SK-N-SH treated with all-trans-retinoic acid at 6 μM for 48 hours (cell line): ENCODE measurements at regions not wholly inside any gene's neighbourhood (a gene's known extent, or its start where the extent isn't known, plus 50 kb on each side); places are given as distances from the start of the nearest gene placed in this dataset.

Source experiments
- ATAC-seq: fragments of 200-7000 bp; cut with Tn5 transposase; 3 replicates; pipeline ENCODE4 v1.9.1; 2020; ENCODE audit warnings: mild to moderate bottlenecking, moderate library complexity
- ARNTL ChIP-seq: fragments of 450-650 bp; formaldehyde crosslinking; IDR thresholded peaks from 2 replicates; pipeline ENCODE4 v1.5.0; 2020; ENCODE audit warnings: low read depth, mild to moderate bottlenecking, moderate library complexity, borderline replicate concordance
- BACH2 ChIP-seq: fragments of 250-450 bp; sonication (Bioruptor Pico); IDR thresholded peaks from 2 replicates; pipeline ENCODE4 v1.9.0; 2021; ENCODE audit warnings: mild to moderate bottlenecking, borderline replicate concordance
- CSDC2 ChIP-seq: fragments of 250-450 bp; sonication (Bioruptor Pico); IDR thresholded peaks from 2 replicates; pipeline ENCODE4 v1.5.0; 2020; ENCODE audit warnings: mild to moderate bottlenecking, moderate library complexity
- ESRRG ChIP-seq: fragments of 250-450 bp; sonication (Bioruptor Pico); IDR thresholded peaks from 2 replicates; pipeline ENCODE4 v1.6.1; 2021; ENCODE audit warnings: mild to moderate bottlenecking
- ISL1 ChIP-seq: fragments of 250-450 bp; sonication (Bioruptor Pico); IDR thresholded peaks from 2 replicates; pipeline ENCODE4 v2.1.2; 2022; ENCODE audit warnings: mild to moderate bottlenecking, moderate library complexity
- OSR1 ChIP-seq: fragments of 250-450 bp; sonication (Bioruptor Pico); IDR thresholded peaks from 2 replicates; pipeline ENCODE4 v1.8.0; 2022; ENCODE audit warnings: moderate library complexity, mild to moderate bottlenecking, inconsistent platforms
- PPARA ChIP-seq: fragments of 250-450 bp; sonication (Bioruptor Pico); IDR thresholded peaks from 2 replicates; pipeline ENCODE4 v1.5.0; 2020; ENCODE audit warnings: mild to moderate bottlenecking, borderline replicate concordance
- RARB ChIP-seq: fragments of 250-450 bp; sonication (Bioruptor Pico); IDR thresholded peaks from 2 replicates; pipeline ENCODE4 v1.8.0; 2021; ENCODE audit warnings: mild to moderate bottlenecking, moderate library complexity
- TCF4 ChIP-seq: fragments of 250-450 bp; sonication (Bioruptor Pico); IDR thresholded peaks from 2 replicates; pipeline ENCODE4 v1.8.0; 2021; ENCODE audit warnings: mild to moderate bottlenecking, moderate library complexity, borderline replicate concordance
- TOX ChIP-seq: fragments of 250-450 bp; sonication (Bioruptor Pico); IDR thresholded peaks from 2 replicates; pipeline ENCODE4 v1.8.0; 2021; ENCODE audit warnings: mild to moderate bottlenecking, moderate library complexity, borderline replicate concordance
- ZC3H10 ChIP-seq: fragments of 250-450 bp; sonication (Bioruptor Pico); IDR thresholded peaks from 2 replicates; pipeline ENCODE4 v1.5.1; 2021; ENCODE audit warnings: mild to moderate bottlenecking, moderate library complexity
- ZFP30 ChIP-seq: fragments of 450-650 bp; formaldehyde crosslinking; IDR thresholded peaks from 2 replicates; pipeline ENCODE4 v1.5.0; 2022; ENCODE audit warnings: mild to moderate bottlenecking, moderate library complexity
- ZNF565 ChIP-seq: fragments of 450-650 bp; formaldehyde crosslinking; conservative IDR thresholded peaks from 2 replicates; pipeline ENCODE4 v1.5.0; 2020; ENCODE audit warnings: low read depth, mild to moderate bottlenecking, moderate library complexity
- ZNF8 ChIP-seq: fragments of 450-650 bp; formaldehyde crosslinking; IDR thresholded peaks from 2 replicates; pipeline ENCODE4 v1.5.0; 2020; ENCODE audit warnings: mild to moderate bottlenecking, moderate library complexity
- TF ChIP-seq, protein P1 (sequence below): fragments of 250-450 bp; sonication (Bioruptor Pico); IDR thresholded peaks from 2 replicates; pipeline ENCODE4 v1.8.0; 2021; ENCODE audit warnings: low read depth, mild to moderate bottlenecking, moderate library complexity, borderline replicate concordance
- TF ChIP-seq, protein P2 (sequence below): fragments of 250-450 bp; sonication (Bioruptor Pico); IDR thresholded peaks from 2 replicates; pipeline ENCODE4 v1.8.0; 2020; ENCODE audit warnings: mild to moderate bottlenecking, moderate library complexity, borderline replicate concordance
- TF ChIP-seq, protein P3 (sequence below): fragments of 250-450 bp; sonication (Bioruptor Pico); IDR thresholded peaks from 2 replicates; pipeline ENCODE4 v1.5.1; 2020; ENCODE audit warnings: low read depth, mild to moderate bottlenecking, moderate library complexity
- TF ChIP-seq, protein P4 (sequence below): fragments of 250-450 bp; sonication (Bioruptor Pico); IDR thresholded peaks from 2 replicates; pipeline ENCODE4 v1.5.1; 2021; ENCODE audit warnings: mild to moderate bottlenecking, moderate library complexity
- TF ChIP-seq, protein P5 (sequence below): fragments of 250-450 bp; sonication (Bioruptor Pico); IDR thresholded peaks from 2 replicates; pipeline ENCODE4 v1.5.0; 2020; ENCODE audit warnings: mild to moderate bottlenecking, moderate library complexity

DNA sequence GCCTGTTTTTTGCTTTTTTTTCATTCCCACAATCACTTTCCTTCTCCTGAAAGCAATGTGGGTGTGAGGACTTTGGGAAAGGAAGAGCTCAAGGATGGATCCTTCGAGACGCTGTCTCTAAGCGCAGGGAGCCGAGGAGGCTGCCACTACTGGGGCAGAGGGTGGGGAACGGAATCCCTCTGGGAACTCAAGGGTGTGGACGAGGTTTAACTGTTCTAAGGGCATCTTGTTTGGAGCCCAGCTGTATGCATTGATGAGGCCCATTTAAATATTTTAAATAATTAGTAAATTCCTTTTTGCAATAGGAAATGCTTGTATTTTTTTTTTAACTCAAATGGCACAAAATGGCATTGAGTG is 124.4 kb upstream of the MEF2A start (continued):
- TF ChIP-seq, protein P1, sequence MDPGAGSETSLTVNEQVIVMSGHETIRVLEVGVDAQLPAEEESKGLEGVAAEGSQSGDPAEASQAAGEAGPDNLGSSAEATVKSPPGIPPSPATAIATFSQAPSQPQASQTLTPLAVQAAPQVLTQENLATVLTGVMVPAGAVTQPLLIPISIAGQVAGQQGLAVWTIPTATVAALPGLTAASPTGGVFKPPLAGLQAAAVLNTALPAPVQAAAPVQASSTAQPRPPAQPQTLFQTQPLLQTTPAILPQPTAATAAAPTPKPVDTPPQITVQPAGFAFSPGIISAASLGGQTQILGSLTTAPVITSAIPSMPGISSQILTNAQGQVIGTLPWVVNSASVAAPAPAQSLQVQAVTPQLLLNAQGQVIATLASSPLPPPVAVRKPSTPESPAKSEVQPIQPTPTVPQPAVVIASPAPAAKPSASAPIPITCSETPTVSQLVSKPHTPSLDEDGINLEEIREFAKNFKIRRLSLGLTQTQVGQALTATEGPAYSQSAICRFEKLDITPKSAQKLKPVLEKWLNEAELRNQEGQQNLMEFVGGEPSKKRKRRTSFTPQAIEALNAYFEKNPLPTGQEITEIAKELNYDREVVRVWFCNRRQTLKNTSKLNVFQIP (CRISPR knock-in tag), result no peak
- no peak for TF ChIP-seq TOX (CRISPR knock-in tag)
- no peak for TF ChIP-seq PPARA

DNA sequence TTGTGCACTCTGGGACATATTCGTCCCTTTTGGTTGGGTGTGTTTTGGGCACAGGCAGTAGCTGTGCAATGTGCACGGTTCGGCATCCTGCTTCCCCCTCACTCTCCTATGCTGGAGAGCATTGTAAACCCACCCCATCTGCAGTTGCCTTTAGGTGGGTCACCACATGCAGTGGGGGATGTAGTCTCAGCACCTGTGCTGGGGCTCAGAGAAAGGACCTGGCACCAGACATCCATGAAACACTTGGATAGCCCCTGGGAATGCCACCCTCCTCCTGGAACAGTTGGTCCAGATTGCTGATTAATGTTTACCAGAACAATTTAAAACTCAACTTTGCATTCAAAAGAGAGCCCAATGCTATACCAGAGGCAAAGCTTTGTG is 123.9 kb upstream of the MEF2A start:
- no peak for TF ChIP-seq CSDC2
- TF ChIP-seq ISL1 (CRISPR knock-in tag), result no peak
- TF ChIP-seq PPARA, result no peak
- no peak for TF ChIP-seq ESRRG (CRISPR knock-in tag)
- no peak for TF ChIP-seq ARNTL
- TF ChIP-seq ZFP30 (CRISPR knock-in tag), result no peak
- TF ChIP-seq TOX (CRISPR knock-in tag), result no peak
- TF ChIP-seq ZNF565 (CRISPR knock-in tag), result no peak
- TF ChIP-seq ZNF8 (CRISPR knock-in tag), result no peak
- TF ChIP-seq, protein P2, sequence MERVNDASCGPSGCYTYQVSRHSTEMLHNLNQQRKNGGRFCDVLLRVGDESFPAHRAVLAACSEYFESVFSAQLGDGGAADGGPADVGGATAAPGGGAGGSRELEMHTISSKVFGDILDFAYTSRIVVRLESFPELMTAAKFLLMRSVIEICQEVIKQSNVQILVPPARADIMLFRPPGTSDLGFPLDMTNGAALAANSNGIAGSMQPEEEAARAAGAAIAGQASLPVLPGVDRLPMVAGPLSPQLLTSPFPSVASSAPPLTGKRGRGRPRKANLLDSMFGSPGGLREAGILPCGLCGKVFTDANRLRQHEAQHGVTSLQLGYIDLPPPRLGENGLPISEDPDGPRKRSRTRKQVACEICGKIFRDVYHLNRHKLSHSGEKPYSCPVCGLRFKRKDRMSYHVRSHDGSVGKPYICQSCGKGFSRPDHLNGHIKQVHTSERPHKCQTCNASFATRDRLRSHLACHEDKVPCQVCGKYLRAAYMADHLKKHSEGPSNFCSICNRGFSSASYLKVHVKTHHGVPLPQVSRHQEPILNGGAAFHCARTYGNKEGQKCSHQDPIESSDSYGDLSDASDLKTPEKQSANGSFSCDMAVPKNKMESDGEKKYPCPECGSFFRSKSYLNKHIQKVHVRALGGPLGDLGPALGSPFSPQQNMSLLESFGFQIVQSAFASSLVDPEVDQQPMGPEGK, result no peak
- no peak for TF ChIP-seq BACH2 (CRISPR knock-in tag)
- TF ChIP-seq TCF4 (CRISPR knock-in tag), result no peak
- ATAC-seq, result no peak; the same call in 2 of the 3 replicates

DNA sequence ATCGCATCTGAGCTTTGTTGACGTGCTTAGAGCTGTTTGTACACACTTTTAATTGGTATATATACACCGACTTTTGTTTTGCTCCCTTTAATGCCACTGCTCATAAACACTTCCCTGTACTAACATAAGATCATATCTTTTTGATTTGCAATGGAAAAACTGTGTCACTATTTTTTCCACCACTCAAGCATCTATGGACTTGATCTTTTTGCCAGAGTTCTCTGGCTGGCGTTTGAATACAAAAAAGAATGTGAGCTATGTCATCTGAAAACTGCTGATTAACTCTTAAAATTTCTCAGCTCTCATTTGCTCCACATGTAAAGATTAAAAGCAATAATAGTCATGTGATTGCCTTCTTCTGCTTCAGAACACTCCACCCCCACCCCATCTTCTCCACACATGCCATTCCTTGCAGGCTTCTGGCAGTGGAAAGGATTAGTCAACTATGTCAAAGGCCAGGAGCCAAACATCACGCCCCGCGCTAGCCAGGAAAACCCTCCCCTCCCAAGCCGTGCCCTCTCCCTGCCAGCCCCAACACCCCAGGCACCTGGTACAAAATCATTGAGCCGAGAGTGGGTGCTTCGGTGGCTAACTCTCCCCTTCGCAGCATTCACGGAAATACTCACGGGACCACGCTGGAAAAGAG is 123.4 kb upstream of the MEF2A start:
- ATAC-seq, result peak; percentile 83
- no peak for TF ChIP-seq TOX (CRISPR knock-in tag)
- no peak for TF ChIP-seq ZFP30 (CRISPR knock-in tag)
- TF ChIP-seq ZNF8 (CRISPR knock-in tag), result no peak
- TF ChIP-seq, protein P1 (CRISPR knock-in tag), result no peak
- TF ChIP-seq, protein P2, result no peak
- TF ChIP-seq ZNF565 (CRISPR knock-in tag), result no peak
- no peak for TF ChIP-seq RARB (CRISPR knock-in tag)
- TF ChIP-seq CSDC2, result no peak
- TF ChIP-seq TCF4 (CRISPR knock-in tag), result no peak
- no peak for TF ChIP-seq PPARA
- TF ChIP-seq ISL1 (CRISPR knock-in tag), result no peak
- no peak for TF ChIP-seq ZC3H10 (CRISPR knock-in tag)
- no peak for TF ChIP-seq OSR1 (CRISPR knock-in tag)
- no peak for TF ChIP-seq BACH2 (CRISPR knock-in tag)
- TF ChIP-seq, protein P3, sequence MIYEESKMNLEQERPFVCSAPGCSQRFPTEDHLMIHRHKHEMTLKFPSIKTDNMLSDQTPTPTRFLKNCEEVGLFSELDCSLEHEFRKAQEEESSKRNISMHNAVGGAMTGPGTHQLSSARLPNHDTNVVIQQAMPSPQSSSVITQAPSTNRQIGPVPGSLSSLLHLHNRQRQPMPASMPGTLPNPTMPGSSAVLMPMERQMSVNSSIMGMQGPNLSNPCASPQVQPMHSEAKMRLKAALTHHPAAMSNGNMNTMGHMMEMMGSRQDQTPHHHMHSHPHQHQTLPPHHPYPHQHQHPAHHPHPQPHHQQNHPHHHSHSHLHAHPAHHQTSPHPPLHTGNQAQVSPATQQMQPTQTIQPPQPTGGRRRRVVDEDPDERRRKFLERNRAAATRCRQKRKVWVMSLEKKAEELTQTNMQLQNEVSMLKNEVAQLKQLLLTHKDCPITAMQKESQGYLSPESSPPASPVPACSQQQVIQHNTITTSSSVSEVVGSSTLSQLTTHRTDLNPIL, result no peak
- no peak for TF ChIP-seq ESRRG (CRISPR knock-in tag)
- TF ChIP-seq, protein P4, sequence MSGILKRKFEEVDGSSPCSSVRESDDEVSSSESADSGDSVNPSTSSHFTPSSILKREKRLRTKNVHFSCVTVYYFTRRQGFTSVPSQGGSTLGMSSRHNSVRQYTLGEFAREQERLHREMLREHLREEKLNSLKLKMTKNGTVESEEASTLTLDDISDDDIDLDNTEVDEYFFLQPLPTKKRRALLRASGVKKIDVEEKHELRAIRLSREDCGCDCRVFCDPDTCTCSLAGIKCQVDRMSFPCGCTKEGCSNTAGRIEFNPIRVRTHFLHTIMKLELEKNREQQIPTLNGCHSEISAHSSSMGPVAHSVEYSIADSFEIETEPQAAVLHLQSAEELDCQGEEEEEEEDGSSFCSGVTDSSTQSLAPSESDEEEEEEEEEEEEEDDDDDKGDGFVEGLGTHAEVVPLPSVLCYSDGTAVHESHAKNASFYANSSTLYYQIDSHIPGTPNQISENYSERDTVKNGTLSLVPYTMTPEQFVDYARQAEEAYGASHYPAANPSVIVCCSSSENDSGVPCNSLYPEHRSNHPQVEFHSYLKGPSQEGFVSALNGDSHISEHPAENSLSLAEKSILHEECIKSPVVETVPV (CRISPR knock-in tag), result no peak
- TF ChIP-seq, protein P5, sequence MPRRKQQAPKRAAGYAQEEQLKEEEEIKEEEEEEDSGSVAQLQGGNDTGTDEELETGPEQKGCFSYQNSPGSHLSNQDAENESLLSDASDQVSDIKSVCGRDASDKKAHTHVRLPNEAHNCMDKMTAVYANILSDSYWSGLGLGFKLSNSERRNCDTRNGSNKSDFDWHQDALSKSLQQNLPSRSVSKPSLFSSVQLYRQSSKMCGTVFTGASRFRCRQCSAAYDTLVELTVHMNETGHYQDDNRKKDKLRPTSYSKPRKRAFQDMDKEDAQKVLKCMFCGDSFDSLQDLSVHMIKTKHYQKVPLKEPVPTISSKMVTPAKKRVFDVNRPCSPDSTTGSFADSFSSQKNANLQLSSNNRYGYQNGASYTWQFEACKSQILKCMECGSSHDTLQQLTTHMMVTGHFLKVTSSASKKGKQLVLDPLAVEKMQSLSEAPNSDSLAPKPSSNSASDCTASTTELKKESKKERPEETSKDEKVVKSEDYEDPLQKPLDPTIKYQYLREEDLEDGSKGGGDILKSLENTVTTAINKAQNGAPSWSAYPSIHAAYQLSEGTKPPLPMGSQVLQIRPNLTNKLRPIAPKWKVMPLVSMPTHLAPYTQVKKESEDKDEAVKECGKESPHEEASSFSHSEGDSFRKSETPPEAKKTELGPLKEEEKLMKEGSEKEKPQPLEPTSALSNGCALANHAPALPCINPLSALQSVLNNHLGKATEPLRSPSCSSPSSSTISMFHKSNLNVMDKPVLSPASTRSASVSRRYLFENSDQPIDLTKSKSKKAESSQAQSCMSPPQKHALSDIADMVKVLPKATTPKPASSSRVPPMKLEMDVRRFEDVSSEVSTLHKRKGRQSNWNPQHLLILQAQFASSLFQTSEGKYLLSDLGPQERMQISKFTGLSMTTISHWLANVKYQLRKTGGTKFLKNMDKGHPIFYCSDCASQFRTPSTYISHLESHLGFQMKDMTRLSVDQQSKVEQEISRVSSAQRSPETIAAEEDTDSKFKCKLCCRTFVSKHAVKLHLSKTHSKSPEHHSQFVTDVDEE (CRISPR knock-in tag), result no peak
- TF ChIP-seq, all 23 proteins: peak for 0
